SK-N-SH treated with all-trans-retinoic acid at 6 μM for 48 hours (cell line): ENCODE measurements at regions not wholly inside any gene's neighbourhood (a gene's known extent, or its start where the extent isn't known, plus 50 kb on each side); places are given as distances from the start of the nearest gene placed in this dataset.

Experiments
- BACH2 ChIP-seq: fragments of 250-450 bp; sonication (Bioruptor Pico); IDR thresholded peaks from 2 replicates; pipeline ENCODE4 v1.9.0; 2021; ENCODE audit warnings: mild to moderate bottlenecking, borderline replicate concordance
- CSDC2 ChIP-seq: fragments of 250-450 bp; sonication (Bioruptor Pico); IDR thresholded peaks from 2 replicates; pipeline ENCODE4 v1.5.0; 2020; ENCODE audit warnings: mild to moderate bottlenecking, moderate library complexity
- OSR1 ChIP-seq: fragments of 250-450 bp; sonication (Bioruptor Pico); IDR thresholded peaks from 2 replicates; pipeline ENCODE4 v1.8.0; 2022; ENCODE audit warnings: moderate library complexity, mild to moderate bottlenecking, inconsistent platforms
- PPARA ChIP-seq: fragments of 250-450 bp; sonication (Bioruptor Pico); IDR thresholded peaks from 2 replicates; pipeline ENCODE4 v1.5.0; 2020; ENCODE audit warnings: mild to moderate bottlenecking, borderline replicate concordance
- RARB ChIP-seq: fragments of 250-450 bp; sonication (Bioruptor Pico); IDR thresholded peaks from 2 replicates; pipeline ENCODE4 v1.8.0; 2021; ENCODE audit warnings: mild to moderate bottlenecking, moderate library complexity
- TCF4 ChIP-seq: fragments of 250-450 bp; sonication (Bioruptor Pico); IDR thresholded peaks from 2 replicates; pipeline ENCODE4 v1.8.0; 2021; ENCODE audit warnings: mild to moderate bottlenecking, moderate library complexity, borderline replicate concordance
- ZC3H10 ChIP-seq: fragments of 250-450 bp; sonication (Bioruptor Pico); IDR thresholded peaks from 2 replicates; pipeline ENCODE4 v1.5.1; 2021; ENCODE audit warnings: mild to moderate bottlenecking, moderate library complexity
- ZFP30 ChIP-seq: fragments of 450-650 bp; formaldehyde crosslinking; IDR thresholded peaks from 2 replicates; pipeline ENCODE4 v1.5.0; 2022; ENCODE audit warnings: mild to moderate bottlenecking, moderate library complexity
- ZNF565 ChIP-seq: fragments of 450-650 bp; formaldehyde crosslinking; conservative IDR thresholded peaks from 2 replicates; pipeline ENCODE4 v1.5.0; 2020; ENCODE audit warnings: low read depth, mild to moderate bottlenecking, moderate library complexity
- ZNF8 ChIP-seq: fragments of 450-650 bp; formaldehyde crosslinking; IDR thresholded peaks from 2 replicates; pipeline ENCODE4 v1.5.0; 2020; ENCODE audit warnings: mild to moderate bottlenecking, moderate library complexity
- TF ChIP-seq, protein P1 (sequence below): fragments of 250-450 bp; sonication (Bioruptor Pico); IDR thresholded peaks from 2 replicates; pipeline ENCODE4 v1.8.0; 2020; ENCODE audit warnings: mild to moderate bottlenecking, moderate library complexity, borderline replicate concordance
- TF ChIP-seq, protein P2 (sequence below): fragments of 250-450 bp; sonication (Bioruptor Pico); IDR thresholded peaks from 2 replicates; pipeline ENCODE4 v1.5.1; 2020; ENCODE audit warnings: low read depth, mild to moderate bottlenecking, moderate library complexity
- TF ChIP-seq, protein P3 (sequence below): fragments of 250-450 bp; sonication (Bioruptor Pico); IDR thresholded peaks from 2 replicates; pipeline ENCODE4 v1.5.1; 2021; ENCODE audit warnings: mild to moderate bottlenecking, moderate library complexity
- TF ChIP-seq, protein P4 (sequence below): fragments of 250-450 bp; sonication (Bioruptor Pico); IDR thresholded peaks from 2 replicates; pipeline ENCODE4 v1.8.0; 2021; ENCODE audit warnings: low read depth, mild to moderate bottlenecking, moderate library complexity, borderline replicate concordance

DNA sequence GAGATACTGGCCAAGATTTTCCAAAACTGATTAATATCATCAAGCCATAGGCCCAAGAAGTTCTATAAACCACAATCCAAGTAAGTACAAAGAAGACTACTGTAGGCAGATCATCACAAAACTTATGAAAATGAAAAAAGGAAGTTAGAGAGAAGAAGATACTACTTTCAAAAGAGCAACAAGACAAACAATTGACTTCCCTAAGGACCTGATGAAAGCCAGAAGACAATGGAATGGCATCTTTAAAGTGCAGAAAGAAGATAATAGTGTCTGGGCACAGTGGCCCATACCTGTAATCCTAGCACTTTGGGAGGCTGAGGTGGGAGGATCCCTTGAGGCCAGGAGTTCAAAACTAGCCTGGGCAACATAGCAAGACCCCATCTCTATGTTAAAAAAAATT is 243.1 kb downstream of the PRDM2 start:
- TF ChIP-seq PPARA (CRISPR knock-in tag) (no peak), BACH2 (CRISPR knock-in tag) (no peak), ZFP30 (no peak), ZNF565 (CRISPR knock-in tag) (no peak), CSDC2 (CRISPR knock-in tag) (no peak), ZNF8 (no peak), ZC3H10 (no peak), OSR1 (CRISPR knock-in tag) (no peak), TCF4 (CRISPR knock-in tag) (no peak), RARB (CRISPR knock-in tag) (no peak)
- TF ChIP-seq, protein P1, sequence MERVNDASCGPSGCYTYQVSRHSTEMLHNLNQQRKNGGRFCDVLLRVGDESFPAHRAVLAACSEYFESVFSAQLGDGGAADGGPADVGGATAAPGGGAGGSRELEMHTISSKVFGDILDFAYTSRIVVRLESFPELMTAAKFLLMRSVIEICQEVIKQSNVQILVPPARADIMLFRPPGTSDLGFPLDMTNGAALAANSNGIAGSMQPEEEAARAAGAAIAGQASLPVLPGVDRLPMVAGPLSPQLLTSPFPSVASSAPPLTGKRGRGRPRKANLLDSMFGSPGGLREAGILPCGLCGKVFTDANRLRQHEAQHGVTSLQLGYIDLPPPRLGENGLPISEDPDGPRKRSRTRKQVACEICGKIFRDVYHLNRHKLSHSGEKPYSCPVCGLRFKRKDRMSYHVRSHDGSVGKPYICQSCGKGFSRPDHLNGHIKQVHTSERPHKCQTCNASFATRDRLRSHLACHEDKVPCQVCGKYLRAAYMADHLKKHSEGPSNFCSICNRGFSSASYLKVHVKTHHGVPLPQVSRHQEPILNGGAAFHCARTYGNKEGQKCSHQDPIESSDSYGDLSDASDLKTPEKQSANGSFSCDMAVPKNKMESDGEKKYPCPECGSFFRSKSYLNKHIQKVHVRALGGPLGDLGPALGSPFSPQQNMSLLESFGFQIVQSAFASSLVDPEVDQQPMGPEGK (CRISPR knock-in tag) = no peak
- TF ChIP-seq, protein P2, sequence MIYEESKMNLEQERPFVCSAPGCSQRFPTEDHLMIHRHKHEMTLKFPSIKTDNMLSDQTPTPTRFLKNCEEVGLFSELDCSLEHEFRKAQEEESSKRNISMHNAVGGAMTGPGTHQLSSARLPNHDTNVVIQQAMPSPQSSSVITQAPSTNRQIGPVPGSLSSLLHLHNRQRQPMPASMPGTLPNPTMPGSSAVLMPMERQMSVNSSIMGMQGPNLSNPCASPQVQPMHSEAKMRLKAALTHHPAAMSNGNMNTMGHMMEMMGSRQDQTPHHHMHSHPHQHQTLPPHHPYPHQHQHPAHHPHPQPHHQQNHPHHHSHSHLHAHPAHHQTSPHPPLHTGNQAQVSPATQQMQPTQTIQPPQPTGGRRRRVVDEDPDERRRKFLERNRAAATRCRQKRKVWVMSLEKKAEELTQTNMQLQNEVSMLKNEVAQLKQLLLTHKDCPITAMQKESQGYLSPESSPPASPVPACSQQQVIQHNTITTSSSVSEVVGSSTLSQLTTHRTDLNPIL = no peak
- TF ChIP-seq, protein P3, sequence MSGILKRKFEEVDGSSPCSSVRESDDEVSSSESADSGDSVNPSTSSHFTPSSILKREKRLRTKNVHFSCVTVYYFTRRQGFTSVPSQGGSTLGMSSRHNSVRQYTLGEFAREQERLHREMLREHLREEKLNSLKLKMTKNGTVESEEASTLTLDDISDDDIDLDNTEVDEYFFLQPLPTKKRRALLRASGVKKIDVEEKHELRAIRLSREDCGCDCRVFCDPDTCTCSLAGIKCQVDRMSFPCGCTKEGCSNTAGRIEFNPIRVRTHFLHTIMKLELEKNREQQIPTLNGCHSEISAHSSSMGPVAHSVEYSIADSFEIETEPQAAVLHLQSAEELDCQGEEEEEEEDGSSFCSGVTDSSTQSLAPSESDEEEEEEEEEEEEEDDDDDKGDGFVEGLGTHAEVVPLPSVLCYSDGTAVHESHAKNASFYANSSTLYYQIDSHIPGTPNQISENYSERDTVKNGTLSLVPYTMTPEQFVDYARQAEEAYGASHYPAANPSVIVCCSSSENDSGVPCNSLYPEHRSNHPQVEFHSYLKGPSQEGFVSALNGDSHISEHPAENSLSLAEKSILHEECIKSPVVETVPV (CRISPR knock-in tag) = no peak
- TF ChIP-seq, protein P4, sequence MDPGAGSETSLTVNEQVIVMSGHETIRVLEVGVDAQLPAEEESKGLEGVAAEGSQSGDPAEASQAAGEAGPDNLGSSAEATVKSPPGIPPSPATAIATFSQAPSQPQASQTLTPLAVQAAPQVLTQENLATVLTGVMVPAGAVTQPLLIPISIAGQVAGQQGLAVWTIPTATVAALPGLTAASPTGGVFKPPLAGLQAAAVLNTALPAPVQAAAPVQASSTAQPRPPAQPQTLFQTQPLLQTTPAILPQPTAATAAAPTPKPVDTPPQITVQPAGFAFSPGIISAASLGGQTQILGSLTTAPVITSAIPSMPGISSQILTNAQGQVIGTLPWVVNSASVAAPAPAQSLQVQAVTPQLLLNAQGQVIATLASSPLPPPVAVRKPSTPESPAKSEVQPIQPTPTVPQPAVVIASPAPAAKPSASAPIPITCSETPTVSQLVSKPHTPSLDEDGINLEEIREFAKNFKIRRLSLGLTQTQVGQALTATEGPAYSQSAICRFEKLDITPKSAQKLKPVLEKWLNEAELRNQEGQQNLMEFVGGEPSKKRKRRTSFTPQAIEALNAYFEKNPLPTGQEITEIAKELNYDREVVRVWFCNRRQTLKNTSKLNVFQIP (CRISPR knock-in tag) = no peak
